Esophagus muscularis mucosa (tissue), 3 donors: ENCODE measurements at regions not wholly inside any gene's neighbourhood (a gene's known extent, or its start where the extent isn't known, plus 50 kb on each side); places are given as distances from the start of the nearest gene placed in this dataset.

ENCODE experiments used
- CTCF ChIP-seq, 3 experiments: fragments of 200-600 bp in 2 of 3; fragments of 450-650 bp in 1 of 3; sonication (generic) in 2 of 3; IDR thresholded peaks; one replicate each; pipeline ENCODE4 v1.5.1; 2017 to 2019; ENCODE audit warnings: antibody characterized with exemption in 3 of 3, mild to moderate bottlenecking in 2 of 3, moderate library complexity in 1 of 3
- POLR2A ChIP-seq: fragments of 450-650 bp; IDR thresholded peaks from one replicate; pipeline ENCODE4 v1.6.1; 2017; ENCODE audit warnings: antibody characterized with exemption, moderate library complexity, mild to moderate bottlenecking, low read depth
- POLR2AphosphoS5 ChIP-seq, 2 donors: sonication (generic); formaldehyde crosslinking; IDR thresholded peaks; one replicate each; pipeline ENCODE4 v1.6.1; 2017; ENCODE audit warnings: antibody characterized with exemption in 2 of 2

GRCh38 chr4:77327151-77327550, 170.1 kb downstream of the CCNG2 start:
- TF ChIP-seq POLR2A = no peak
- no peak for TF ChIP-seq CTCF (IDR thresholded peaks at IDR 0.05)
- TF ChIP-seq POLR2AphosphoS5 (IDR thresholded peaks at IDR 0.05) = no peak
